PFSK-1 (cell line): ENCODE measurements at regions not wholly inside any gene's neighbourhood (a gene's known extent, or its start where the extent isn't known, plus 50 kb on each side); places are given as distances from the start of the nearest gene placed in this dataset.

Source experiments
- FOXP2 ChIP-seq: optimal IDR thresholded peaks from 2 replicates; pipeline ENCODE3; 2011; ENCODE audit warnings: borderline replicate concordance, control low read depth, inconsistent platforms; ENCODE audit not compliant: insufficient read depth; ENCODE audit errors: extremely low read length, extremely low read depth
- POLR2AphosphoS5 ChIP-seq: IDR thresholded peaks from 2 replicates; pipeline ENCODE4 v1.6.1; 2012; ENCODE audit warnings: low read depth, mild to moderate bottlenecking, control low read depth, low read length, moderate library complexity
- SIN3A ChIP-seq: IDR thresholded peaks from 2 replicates; pipeline ENCODE4 v1.6.1; 2012; ENCODE audit warnings: mild to moderate bottlenecking, low read length, moderate library complexity, borderline replicate concordance; ENCODE audit not compliant: insufficient read depth
- TAF1 ChIP-seq: IDR thresholded peaks from 2 replicates; pipeline ENCODE4 v1.6.1; 2012; ENCODE audit warnings: low read length, control low read depth, borderline replicate concordance; ENCODE audit not compliant: insufficient read depth
- TF ChIP-seq, protein P1 (sequence below), 2 experiments: IDR thresholded peaks; 2 replicates each; pipeline versions ENCODE4 v1.6.1 to v1.8.0; 2011 to 2012; ENCODE audit warnings: low read depth in 2 of 2, low read length in 2 of 2, control low read depth in 1 of 2, inconsistent platforms in 1 of 2, mild to moderate bottlenecking in 1 of 2, moderate library complexity in 1 of 2; ENCODE audit not compliant: insufficient read depth in 1 of 2

DNA sequence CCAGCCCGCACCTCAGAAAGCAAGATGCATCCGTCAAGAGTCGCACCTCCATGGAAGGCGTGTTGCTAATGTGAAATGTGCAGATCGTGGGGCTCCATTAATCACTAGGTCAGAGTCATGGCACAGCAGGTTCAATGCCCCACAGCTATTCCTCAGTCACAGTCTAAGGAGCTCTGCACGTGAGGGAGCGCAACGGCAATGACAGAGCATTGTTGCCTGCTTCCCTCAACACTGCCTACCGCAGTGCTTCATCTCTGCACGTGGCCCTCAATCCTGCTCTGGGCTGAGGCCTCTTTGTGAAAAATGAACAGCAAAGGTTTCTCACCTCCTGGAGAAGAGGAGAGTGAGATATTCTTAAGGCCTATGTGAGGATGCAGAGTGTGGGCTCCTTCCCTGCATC, 995.2 kb upstream of the TMEM132C start:
- TF ChIP-seq POLR2AphosphoS5 (no peak), SIN3A (no peak), TAF1 (no peak), FOXP2 (no peak)
- TF ChIP-seq, protein P1, sequence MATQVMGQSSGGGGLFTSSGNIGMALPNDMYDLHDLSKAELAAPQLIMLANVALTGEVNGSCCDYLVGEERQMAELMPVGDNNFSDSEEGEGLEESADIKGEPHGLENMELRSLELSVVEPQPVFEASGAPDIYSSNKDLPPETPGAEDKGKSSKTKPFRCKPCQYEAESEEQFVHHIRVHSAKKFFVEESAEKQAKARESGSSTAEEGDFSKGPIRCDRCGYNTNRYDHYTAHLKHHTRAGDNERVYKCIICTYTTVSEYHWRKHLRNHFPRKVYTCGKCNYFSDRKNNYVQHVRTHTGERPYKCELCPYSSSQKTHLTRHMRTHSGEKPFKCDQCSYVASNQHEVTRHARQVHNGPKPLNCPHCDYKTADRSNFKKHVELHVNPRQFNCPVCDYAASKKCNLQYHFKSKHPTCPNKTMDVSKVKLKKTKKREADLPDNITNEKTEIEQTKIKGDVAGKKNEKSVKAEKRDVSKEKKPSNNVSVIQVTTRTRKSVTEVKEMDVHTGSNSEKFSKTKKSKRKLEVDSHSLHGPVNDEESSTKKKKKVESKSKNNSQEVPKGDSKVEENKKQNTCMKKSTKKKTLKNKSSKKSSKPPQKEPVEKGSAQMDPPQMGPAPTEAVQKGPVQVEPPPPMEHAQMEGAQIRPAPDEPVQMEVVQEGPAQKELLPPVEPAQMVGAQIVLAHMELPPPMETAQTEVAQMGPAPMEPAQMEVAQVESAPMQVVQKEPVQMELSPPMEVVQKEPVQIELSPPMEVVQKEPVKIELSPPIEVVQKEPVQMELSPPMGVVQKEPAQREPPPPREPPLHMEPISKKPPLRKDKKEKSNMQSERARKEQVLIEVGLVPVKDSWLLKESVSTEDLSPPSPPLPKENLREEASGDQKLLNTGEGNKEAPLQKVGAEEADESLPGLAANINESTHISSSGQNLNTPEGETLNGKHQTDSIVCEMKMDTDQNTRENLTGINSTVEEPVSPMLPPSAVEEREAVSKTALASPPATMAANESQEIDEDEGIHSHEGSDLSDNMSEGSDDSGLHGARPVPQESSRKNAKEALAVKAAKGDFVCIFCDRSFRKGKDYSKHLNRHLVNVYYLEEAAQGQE (IDR thresholded peaks at IDR 0.05; ENCODE audit: insufficient read depth in 1 of 2, low read depth in 2 of 2, low read length in 2 of 2) = no peak

DNA sequence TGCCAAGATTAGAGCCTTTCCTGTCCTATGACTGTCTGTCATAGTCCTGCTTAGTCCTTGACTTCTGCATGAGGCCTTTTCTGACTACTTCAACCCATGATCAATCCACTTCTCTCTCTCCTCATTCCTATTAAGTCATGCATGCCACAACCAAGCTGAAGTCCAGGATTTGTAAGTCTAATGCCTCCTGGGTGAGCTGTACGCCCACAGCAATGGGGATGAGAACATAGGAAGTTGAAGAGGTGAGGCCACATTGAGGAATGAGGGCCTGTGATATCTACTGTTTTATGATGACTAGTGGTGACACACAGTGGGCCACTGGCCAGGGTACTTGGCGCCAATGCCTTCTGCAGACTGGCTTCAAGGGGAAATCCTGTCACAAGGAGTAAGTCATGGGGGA, 994.1 kb upstream of the TMEM132C start:
- TF ChIP-seq TAF1 (no peak), FOXP2 (no peak), SIN3A (no peak), POLR2AphosphoS5 (no peak)
- TF ChIP-seq, protein P1 (IDR thresholded peaks at IDR 0.05; ENCODE audit: insufficient read depth in 1 of 2, low read depth in 2 of 2, low read length in 2 of 2) = no peak

DNA sequence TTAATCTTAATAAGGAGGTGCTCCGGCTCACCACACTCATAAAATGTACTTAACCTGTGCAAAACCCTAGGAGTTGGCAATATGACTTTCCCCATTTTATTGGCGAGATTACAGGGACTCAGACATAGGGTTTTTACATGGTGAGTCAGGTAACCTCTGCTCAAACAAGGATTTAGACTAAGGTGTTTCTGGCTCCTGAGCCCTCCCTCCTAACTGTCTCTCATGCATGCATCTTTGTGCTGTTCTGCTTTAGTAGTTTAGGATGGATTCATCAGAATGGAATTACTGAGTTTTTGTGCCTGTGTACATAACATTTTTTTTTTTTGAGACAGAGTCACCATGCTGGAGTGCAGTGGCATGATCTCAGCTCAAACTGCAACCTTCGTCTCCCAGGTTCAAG, 993.3 kb upstream of the TMEM132C start:
- TF ChIP-seq FOXP2 (no peak), SIN3A (no peak), POLR2AphosphoS5 (no peak)

DNA sequence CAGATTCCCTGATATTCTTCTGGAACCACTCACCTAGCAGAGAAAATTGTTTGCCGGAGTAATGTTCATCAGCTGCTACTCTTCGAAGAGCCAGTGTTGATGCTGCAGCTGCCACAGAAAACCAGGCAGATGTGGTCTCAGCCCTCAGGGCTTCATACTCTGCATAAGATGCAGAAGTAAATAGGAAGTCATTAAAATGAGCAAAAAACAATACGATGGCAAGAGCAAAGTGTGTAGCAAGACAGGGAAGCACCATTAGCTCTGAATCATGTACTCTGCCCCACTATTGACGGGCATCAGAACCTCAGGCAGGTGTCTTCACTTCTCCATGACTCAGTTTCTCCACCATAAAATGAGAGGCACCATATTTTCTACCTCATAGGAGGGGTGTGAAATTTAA, 991.6 kb upstream of the TMEM132C start:
- TF ChIP-seq TAF1 (no peak), SIN3A (no peak), FOXP2 (no peak), POLR2AphosphoS5 (no peak)
- TF ChIP-seq, protein P1 (IDR thresholded peaks at IDR 0.05; ENCODE audit: insufficient read depth in 1 of 2, low read depth in 2 of 2, low read length in 2 of 2) = no peak

DNA sequence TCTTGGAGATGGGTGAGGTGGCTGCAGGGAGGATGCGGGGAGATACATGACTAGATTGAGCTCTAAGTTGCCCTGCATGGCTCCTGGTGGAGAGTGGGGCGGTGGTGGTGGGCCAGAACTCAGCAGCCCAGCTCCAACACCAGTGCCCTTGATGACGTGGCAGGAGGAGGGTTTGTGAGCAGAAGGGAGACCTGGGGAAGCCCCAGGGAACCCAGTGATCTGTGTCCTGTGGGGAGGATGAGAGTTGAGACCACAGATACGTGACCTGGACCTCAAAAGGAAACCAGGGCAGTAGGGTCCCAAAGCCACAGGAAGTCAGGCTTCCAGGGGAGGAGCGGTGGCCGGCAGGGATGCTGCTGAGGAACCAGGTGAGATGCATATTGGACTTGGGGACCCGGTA, 989.1 kb upstream of the TMEM132C start:
- TF ChIP-seq, protein P1 (IDR thresholded peaks at IDR 0.05; ENCODE audit: insufficient read depth in 1 of 2, low read depth in 2 of 2, low read length in 2 of 2) = no peak
- TF ChIP-seq POLR2AphosphoS5 (no peak), SIN3A (no peak), FOXP2 (no peak), TAF1 (no peak)
